ENCODE measurements at regions not wholly inside any gene's neighbourhood (a gene's known extent, or its start where the extent isn't known, plus 50 kb on each side); places are given as distances from the start of the nearest gene placed in this dataset.

DNA sequence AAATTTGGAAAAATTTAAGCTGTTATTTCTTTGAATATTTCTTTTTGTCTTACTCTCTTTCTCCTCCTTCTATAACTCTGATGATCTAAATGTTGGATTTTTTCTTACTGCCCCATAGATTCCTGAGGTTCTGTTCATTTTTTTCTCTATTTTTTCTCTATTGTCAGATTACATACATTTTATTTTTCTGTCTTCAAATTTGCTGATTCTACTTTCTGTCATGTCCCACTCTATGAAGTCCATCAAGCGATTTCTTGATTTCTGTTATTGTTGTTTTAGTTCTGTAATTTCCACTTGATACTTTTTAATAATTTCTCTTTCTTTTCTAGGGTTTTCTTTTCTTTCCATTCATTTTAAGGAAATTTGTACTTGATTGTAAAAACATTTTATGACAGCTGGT is 83.7 kb upstream of the THRB start:
- TF ChIP-seq, protein P1, sequence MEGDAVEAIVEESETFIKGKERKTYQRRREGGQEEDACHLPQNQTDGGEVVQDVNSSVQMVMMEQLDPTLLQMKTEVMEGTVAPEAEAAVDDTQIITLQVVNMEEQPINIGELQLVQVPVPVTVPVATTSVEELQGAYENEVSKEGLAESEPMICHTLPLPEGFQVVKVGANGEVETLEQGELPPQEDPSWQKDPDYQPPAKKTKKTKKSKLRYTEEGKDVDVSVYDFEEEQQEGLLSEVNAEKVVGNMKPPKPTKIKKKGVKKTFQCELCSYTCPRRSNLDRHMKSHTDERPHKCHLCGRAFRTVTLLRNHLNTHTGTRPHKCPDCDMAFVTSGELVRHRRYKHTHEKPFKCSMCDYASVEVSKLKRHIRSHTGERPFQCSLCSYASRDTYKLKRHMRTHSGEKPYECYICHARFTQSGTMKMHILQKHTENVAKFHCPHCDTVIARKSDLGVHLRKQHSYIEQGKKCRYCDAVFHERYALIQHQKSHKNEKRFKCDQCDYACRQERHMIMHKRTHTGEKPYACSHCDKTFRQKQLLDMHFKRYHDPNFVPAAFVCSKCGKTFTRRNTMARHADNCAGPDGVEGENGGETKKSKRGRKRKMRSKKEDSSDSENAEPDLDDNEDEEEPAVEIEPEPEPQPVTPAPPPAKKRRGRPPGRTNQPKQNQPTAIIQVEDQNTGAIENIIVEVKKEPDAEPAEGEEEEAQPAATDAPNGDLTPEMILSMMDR (tag by site-specific recombination; IDR thresholded peaks at IDR 0.05), result no peak
- TF ChIP-seq ZNF792 (tag by site-specific recombination; IDR thresholded peaks at IDR 0.05) (no peak), PATZ1 (tag by site-specific recombination; IDR thresholded peaks at IDR 0.05) (no peak), ZNF449 (tag by site-specific recombination; IDR thresholded peaks at IDR 0.05) (no peak), ZSCAN23 (tag by site-specific recombination; IDR thresholded peaks at IDR 0.05) (no peak), YY1 (tag by site-specific recombination; IDR thresholded peaks at IDR 0.05) (no peak), ZNF548 (tag by site-specific recombination; IDR thresholded peaks at IDR 0.05) (no peak)
- TF ChIP-seq, protein P2, sequence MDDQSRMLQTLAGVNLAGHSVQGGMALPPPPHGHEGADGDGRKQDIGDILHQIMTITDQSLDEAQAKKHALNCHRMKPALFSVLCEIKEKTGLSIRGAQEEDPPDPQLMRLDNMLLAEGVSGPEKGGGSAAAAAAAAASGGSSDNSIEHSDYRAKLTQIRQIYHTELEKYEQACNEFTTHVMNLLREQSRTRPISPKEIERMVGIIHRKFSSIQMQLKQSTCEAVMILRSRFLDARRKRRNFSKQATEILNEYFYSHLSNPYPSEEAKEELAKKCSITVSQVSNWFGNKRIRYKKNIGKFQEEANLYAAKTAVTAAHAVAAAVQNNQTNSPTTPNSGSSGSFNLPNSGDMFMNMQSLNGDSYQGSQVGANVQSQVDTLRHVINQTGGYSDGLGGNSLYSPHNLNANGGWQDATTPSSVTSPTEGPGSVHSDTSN (CRISPR knock-in tag; IDR thresholded peaks at IDR 0.05), result no peak

Measured in HEK293 (cell line).